T-helper 2 cell treated with Interferon-gamma antibody and Interleukin-4, amounts not matched to agents 100 ng/mL and 5 ng/mL, for 36 hours (primary cell): ENCODE measurements at regions not wholly inside any gene's neighbourhood (a gene's known extent, or its start where the extent isn't known, plus 50 kb on each side); places are given as distances from the start of the nearest gene placed in this dataset.

Source experiments
- intact Hi-C: fragments of 100-400 bp; cut with micrococcal nuclease; formaldehyde crosslinking; loops from one replicate; pipeline ENCODE4 v1.15.1; 2023

- intact Hi-C loops: no loop called here
Observed at GRCh38 chr9:18215626-18216025, 258.3 kb upstream of the ADAMTSL1 start.

- intact Hi-C loops: no loop called here
Observed at GRCh38 chr9:18216376-18216775, 257.6 kb upstream of the ADAMTSL1 start.

GRCh38 chr9:18228101-18228500, 245.9 kb upstream of the ADAMTSL1 start:
- intact Hi-C loops: no loop called here

GRCh38 chr9:18229992-18230676, 243.8 kb upstream of the ADAMTSL1 start:
- intact Hi-C loops: no loop called here

GRCh38 chr9:18233311-18233710, 240.6 kb upstream of the ADAMTSL1 start:
- intact Hi-C loops: no loop called here

GRCh38 chr9:18233776-18234445, 240.0 kb upstream of the ADAMTSL1 start:
- intact Hi-C loops: no loop called here

- intact Hi-C loops: no loop called here
Observed at GRCh38 chr9:18235181-18235908, 238.6 kb upstream of the ADAMTSL1 start.

- intact Hi-C loops: no loop called here
Observed at GRCh38 chr9:18236336-18236735, 237.6 kb upstream of the ADAMTSL1 start.

GRCh38 chr9:18237776-18238175, 236.2 kb upstream of the ADAMTSL1 start:
- intact Hi-C loops: no loop called here

- intact Hi-C loops: no loop called here
Observed at GRCh38 chr9:18238254-18238653, 235.7 kb upstream of the ADAMTSL1 start.

GRCh38 chr9:18238752-18239447, 235.1 kb upstream of the ADAMTSL1 start:
- intact Hi-C loops: no loop called here

- intact Hi-C loops: no loop called here
Observed at GRCh38 chr9:18240213-18240612, 233.7 kb upstream of the ADAMTSL1 start.

GRCh38 chr9:18245911-18246310, 228.0 kb upstream of the ADAMTSL1 start:
- intact Hi-C loops: no loop called here

- intact Hi-C loops: no loop called here
Observed at GRCh38 chr9:18250053-18250452, 223.9 kb upstream of the ADAMTSL1 start.

- intact Hi-C loops: no loop called here
Observed at GRCh38 chr9:18253950-18254349, 220.0 kb upstream of the ADAMTSL1 start.

GRCh38 chr9:18255158-18255629, 218.8 kb upstream of the ADAMTSL1 start:
- intact Hi-C loops: loop anchor here (1.0 kb wide), 2 partner anchors 187 to 774 kb away; no protein-coding TSS in a partner anchor

- intact Hi-C loops: loop anchor here (1.0 kb wide), 2 partner anchors 187 to 774 kb away; no protein-coding TSS in a partner anchor
Observed at GRCh38 chr9:18255747-18256146, 218.2 kb upstream of the ADAMTSL1 start.

GRCh38 chr9:18256568-18256967, 217.4 kb upstream of the ADAMTSL1 start:
- intact Hi-C loops: no loop called here

- intact Hi-C loops: no loop called here
Observed at GRCh38 chr9:18260521-18260920, 213.4 kb upstream of the ADAMTSL1 start.

- intact Hi-C loops: no loop called here
Observed at GRCh38 chr9:18261181-18261580, 212.8 kb upstream of the ADAMTSL1 start.

- intact Hi-C loops: no loop called here
Observed at GRCh38 chr9:18263377-18263776, 210.6 kb upstream of the ADAMTSL1 start.

- intact Hi-C loops: no loop called here
Observed at GRCh38 chr9:18268381-18268780, 205.6 kb upstream of the ADAMTSL1 start.
